Pancreas (tissue), 10 donors: ENCODE measurements at regions not wholly inside any gene's neighbourhood (a gene's known extent, or its start where the extent isn't known, plus 50 kb on each side); places are given as distances from the start of the nearest gene placed in this dataset.
"Not testable (repeated sequence)": the region's sequence is repeated elsewhere in the genome, so short reads cannot be mapped to it uniquely, and the experiment has no call there.

Source experiments
- ATAC-seq, 4 donors: fragments of 200-7000 bp; cut with Tn5 transposase; one replicate each; pipeline versions ENCODE4 v1.8.0 to v1.9.1; 2020; ENCODE audit warnings: mild to moderate bottlenecking in 4 of 4, moderate library complexity in 4 of 4
- DNase-seq, 6 donors: peaks; one replicate each; pipeline ENCODE4 v3.0.0-alpha.2; 2020
- FAIRE-seq: peaks from 2 replicates; lab custom pipeline; 2012; peaks lifted over from hg19 to GRCh38; lab: Jason Lieb, UNC
- H3K27ac ChIP-seq, 4 donors: fragments of 200-600 bp; sonication (generic); 1 replicate in 3 of 4; 2 replicates in 1 of 4; pipeline versions ENCODE4 v1.5.0 to v1.8.0; 2020
- H3K27me3 ChIP-seq, 4 donors: fragments of 200-600 bp; one replicate each; pipeline ENCODE4 v1.8.0; 2021
- H3K36me3 ChIP-seq, 3 donors: fragments of 200-600 bp; sonication (generic) in 1 of 3; one replicate each; pipeline versions ENCODE4 v1.5.0 to v1.8.0; 2020 to 2021
- H3K4me1 ChIP-seq, 3 donors: fragments of 200-600 bp; one replicate each; pipeline ENCODE4 v1.8.0; 2021
- H3K4me3 ChIP-seq, 4 donors: fragments of 200-600 bp; sonication (generic) in 2 of 4; one replicate each; pipeline versions ENCODE4 v1.5.0 to v1.8.0; 2020 to 2021
- H3K9me3 ChIP-seq, 4 donors: fragments of 200-600 bp; one replicate each; pipeline ENCODE4 v1.8.0; 2021
- WGBS, 2 donors: extraction: QIAGEN DNeasy Blood & Tissue Kit; methylation state at CpG; one replicate each; pipeline ENCODE4 v1.1.7; 2013; 5-methylcytosine and 5-hydroxymethylcytosine counted together
- intact Hi-C, 3 donors: fragments of 100-400 bp; cut with DNase I; formaldehyde crosslinking; loops; one replicate each; pipeline versions ENCODE4 v1.11.1 to v1.14.2; 2022
- TF ChIP-seq, protein P1 (sequence below), 4 donors: fragments of 200-600 bp; sonication (generic) in 3 of 4; IDR thresholded peaks; one replicate each; pipeline versions ENCODE4 v1.5.0 to v1.8.0; 2021; ENCODE audit warnings: antibody characterized with exemption in 4 of 4
- donor health status: healthy with polysubstance abuse.
- donor health status: DM: no; HTN: no; CAD: no; lungs with moderate emphysema.
- donor health status: DM: no; HTN: no; CAD: no.
- donor health status: control.
- donor health status: control.
- donor health status: Bipolar disorder and iron deficiency.
- donor health status: DM: yes; HTN: yes; CAD: no.
- donor health status: DM: no; HTN: no; CAD: no.
- donor health status: DM: no; HTN: no; CAD: no.
- donor health status: DM: yes; HTN: yes; CAD: no.

- Histone ChIP-seq H3K4me1 (peaks cover 0 to 11% (median 0%) of the 10 kb centered on the region in 3 donors), H3K36me3 (no peaks in the 10 kb centered on the region), H3K27me3 (no peaks in the 10 kb centered on the region), H3K4me3 (no peak overlapping the region), H3K9me3 (no peaks in the 10 kb centered on the region), H3K27ac (no peak overlapping the region)
- 50 to 52% methylated on average over 4 of the region's 4 CpGs for WGBS, 2 donors
- peak; percentile 48 to 86 (median 76) for ATAC-seq
- DNase-seq: peak in 1 of 6 donors; percentile 64
- TF ChIP-seq, protein P1, sequence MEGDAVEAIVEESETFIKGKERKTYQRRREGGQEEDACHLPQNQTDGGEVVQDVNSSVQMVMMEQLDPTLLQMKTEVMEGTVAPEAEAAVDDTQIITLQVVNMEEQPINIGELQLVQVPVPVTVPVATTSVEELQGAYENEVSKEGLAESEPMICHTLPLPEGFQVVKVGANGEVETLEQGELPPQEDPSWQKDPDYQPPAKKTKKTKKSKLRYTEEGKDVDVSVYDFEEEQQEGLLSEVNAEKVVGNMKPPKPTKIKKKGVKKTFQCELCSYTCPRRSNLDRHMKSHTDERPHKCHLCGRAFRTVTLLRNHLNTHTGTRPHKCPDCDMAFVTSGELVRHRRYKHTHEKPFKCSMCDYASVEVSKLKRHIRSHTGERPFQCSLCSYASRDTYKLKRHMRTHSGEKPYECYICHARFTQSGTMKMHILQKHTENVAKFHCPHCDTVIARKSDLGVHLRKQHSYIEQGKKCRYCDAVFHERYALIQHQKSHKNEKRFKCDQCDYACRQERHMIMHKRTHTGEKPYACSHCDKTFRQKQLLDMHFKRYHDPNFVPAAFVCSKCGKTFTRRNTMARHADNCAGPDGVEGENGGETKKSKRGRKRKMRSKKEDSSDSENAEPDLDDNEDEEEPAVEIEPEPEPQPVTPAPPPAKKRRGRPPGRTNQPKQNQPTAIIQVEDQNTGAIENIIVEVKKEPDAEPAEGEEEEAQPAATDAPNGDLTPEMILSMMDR (IDR thresholded peaks at IDR 0.05): no peak
- intact Hi-C loops: no loop called here
- no peak for FAIRE-seq
Observed at GRCh38 chr7:106568680-106569499, 92.1 kb downstream of the CCDC71L start.

GRCh38 chr7:106568002-106568679 lies 92.8 kb downstream of the CCDC71L start:
- H3K27ac ChIP-seq: no peak overlapping the region
- H3K27me3 ChIP-seq: no peaks in the 10 kb centered on the region
- TF ChIP-seq, protein P1 (IDR thresholded peaks at IDR 0.05): no peak
- intact Hi-C loops: no loop called here
- no peak for DNase-seq
- FAIRE-seq: no peak
- peaks cover 0 to 11% (median 0%) of the 10 kb centered on the region in 3 donors for H3K4me1 ChIP-seq
- 61 to 67% methylated on average over 2 of the region's 2 CpGs for WGBS, 2 donors
- no peak overlapping the region for H3K4me3 ChIP-seq
- ATAC-seq: no peak
- no peaks in the 10 kb centered on the region for H3K36me3 ChIP-seq
- H3K9me3 ChIP-seq: no peaks in the 10 kb centered on the region

GRCh38 chr7:106567204-106568001 lies 93.6 kb downstream of the CCDC71L start:
- H3K36me3 ChIP-seq, H3K9me3 ChIP-seq, H3K27ac ChIP-seq, DNase-seq, H3K4me3 ChIP-seq, FAIRE-seq, ATAC-seq, intact Hi-C loops, H3K27me3 ChIP-seq: not testable (repeated sequence)
- 90 to 94% methylated on average over 15 of the region's 15 CpGs for WGBS, 2 donors
- H3K4me1 ChIP-seq: peaks cover 0 to 11% (median 0%) of the 10 kb centered on the region in 3 donors

- peaks cover 0 to 11% (median 0%) of the 10 kb centered on the region in 3 donors for H3K4me1 ChIP-seq
- 84 to 92% methylated on average over 2 of the region's 2 CpGs for WGBS, 2 donors
- ATAC-seq: no peak
- H3K27ac ChIP-seq: no peak overlapping the region
- H3K9me3 ChIP-seq: no peaks in the 10 kb centered on the region
- no peak overlapping the region for H3K4me3 ChIP-seq
- no peaks in the 10 kb centered on the region for H3K36me3 ChIP-seq
- DNase-seq: no peak
- no peak for FAIRE-seq
- TF ChIP-seq, protein P1 (IDR thresholded peaks at IDR 0.05): no peak
- intact Hi-C loops: no loop called here
- H3K27me3 ChIP-seq: no peaks in the 10 kb centered on the region
Observed at GRCh38 chr7:106566672-106567071, 94.3 kb downstream of the CCDC71L start.

- TF ChIP-seq, protein P1 (IDR thresholded peaks at IDR 0.05): no peak
- H3K9me3 ChIP-seq: no peaks in the 10 kb centered on the region
- peaks cover 0 to 11% (median 0%) of the 10 kb centered on the region in 3 donors for H3K4me1 ChIP-seq
- H3K27me3 ChIP-seq: no peaks in the 10 kb centered on the region
- intact Hi-C loops: no loop called here
- H3K4me3 ChIP-seq: no peak overlapping the region
- WGBS, 2 donors: 91% methylated on average over 6 of the region's 6 CpGs
- H3K27ac ChIP-seq: no peak overlapping the region
- no peak for ATAC-seq
- DNase-seq: no peak
- no peak for FAIRE-seq
- no peaks in the 10 kb centered on the region for H3K36me3 ChIP-seq
Observed at GRCh38 chr7:106566196-106566595, 94.8 kb downstream of the CCDC71L start.
